Stimulated activated CD4-positive, alpha-beta T cell treated with anti-CD3 and anti-CD28 coated beads, Interleukin-1b, Interleukin-23, amount 100 ng/mL, for 1 hour (primary cell): ENCODE measurements at regions not wholly inside any gene's neighbourhood (a gene's known extent, or its start where the extent isn't known, plus 50 kb on each side); places are given as distances from the start of the nearest gene placed in this dataset.

Experiments used
- DNase-seq, 2 donors: peaks; one replicate each; pipeline ENCODE4 v3.0.0-alpha.2; 2020; ENCODE audit warnings: low read depth in 2 of 2

- no peak for DNase-seq
Measured at GRCh38 chr4:38311495-38312126, 351.4 kb downstream of the PTTG2 start.

- DNase-seq: no peak
Measured at GRCh38 chr4:38313175-38313574, 350.8 kb upstream of the KLF3 start.

- DNase-seq: no peak
Measured at GRCh38 chr4:38313999-38314561, 349.9 kb upstream of the KLF3 start.

- no peak for DNase-seq
Measured at GRCh38 chr4:38314663-38315062, 349.3 kb upstream of the KLF3 start.

DNA sequence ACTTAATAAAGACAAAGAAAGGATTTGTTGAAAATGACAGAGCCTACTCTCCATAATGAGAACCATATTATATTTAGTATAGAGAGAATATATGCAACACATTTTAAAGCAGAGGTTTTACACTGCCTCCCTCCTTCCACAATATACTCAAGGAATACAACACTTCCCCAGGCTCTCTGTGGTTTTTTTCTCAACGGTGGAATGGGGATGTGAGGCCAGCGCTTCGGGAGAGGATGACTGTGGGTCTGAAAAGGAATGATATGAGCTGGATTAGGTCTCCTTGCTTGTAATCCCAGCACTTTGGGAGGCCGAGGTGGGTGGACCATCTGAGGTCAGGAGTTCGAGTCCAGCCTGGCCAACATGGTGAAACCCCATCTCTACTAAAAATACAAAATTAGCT, 348.7 kb upstream of the KLF3 start:
- no peak for DNase-seq

DNA sequence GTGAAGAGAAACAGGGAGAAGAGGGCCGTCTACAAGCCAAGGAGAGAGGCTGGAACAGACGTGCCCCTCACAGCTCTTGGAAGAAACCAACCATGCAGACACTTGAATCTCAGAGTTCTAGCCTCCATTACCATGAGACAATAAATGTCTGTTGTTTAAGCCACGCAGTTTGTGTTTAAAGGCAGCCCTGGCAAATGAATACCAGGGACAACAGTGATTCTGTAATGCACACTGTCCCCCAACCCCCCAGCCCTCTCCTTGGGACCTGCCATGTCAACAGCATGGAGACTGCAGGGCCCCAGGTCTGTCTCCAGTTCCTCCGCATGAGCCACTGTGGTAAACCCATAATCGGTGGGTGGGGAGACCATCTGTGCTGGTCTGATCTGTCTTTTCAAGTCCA, 348.0 kb upstream of the KLF3 start:
- DNase-seq: no peak

DNA sequence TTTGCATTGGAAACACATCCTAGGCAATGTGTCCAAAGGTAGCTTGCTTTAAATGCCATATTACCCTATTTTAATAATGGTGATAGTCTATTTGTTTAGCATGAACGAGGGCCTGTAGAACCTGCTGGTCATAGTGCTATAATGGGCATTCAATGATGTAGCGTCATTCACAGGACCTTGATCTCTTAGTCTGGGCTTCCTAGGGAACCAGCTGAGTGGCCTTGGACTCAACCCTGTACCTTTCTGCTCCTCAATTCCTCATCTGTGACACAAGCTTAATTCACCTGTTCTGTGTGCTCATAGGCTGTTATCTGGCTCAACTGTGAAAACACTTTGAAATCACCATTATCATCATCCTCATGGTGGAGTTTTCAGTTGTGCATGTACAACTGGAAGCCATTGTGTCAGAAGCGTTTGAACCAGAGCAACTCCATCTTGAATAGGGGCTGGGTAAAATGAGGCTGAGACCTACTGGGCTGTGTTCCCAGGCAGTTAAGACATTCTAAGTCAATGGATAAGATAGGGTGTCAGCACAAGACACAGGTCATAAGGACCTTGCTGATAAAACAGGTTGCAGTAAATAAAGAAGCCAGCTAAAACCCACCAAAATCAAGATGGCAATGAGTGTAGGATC, 346.8 kb upstream of the KLF3 start:
- DNase-seq: no peak

GRCh38 chr4:38318737-38319455, 345.1 kb upstream of the KLF3 start:
- DNase-seq: peak; percentile 26 to 30

GRCh38 chr4:38319456-38320342, 344.3 kb upstream of the KLF3 start:
- DNase-seq: peak; percentile 81 to 97

DNA sequence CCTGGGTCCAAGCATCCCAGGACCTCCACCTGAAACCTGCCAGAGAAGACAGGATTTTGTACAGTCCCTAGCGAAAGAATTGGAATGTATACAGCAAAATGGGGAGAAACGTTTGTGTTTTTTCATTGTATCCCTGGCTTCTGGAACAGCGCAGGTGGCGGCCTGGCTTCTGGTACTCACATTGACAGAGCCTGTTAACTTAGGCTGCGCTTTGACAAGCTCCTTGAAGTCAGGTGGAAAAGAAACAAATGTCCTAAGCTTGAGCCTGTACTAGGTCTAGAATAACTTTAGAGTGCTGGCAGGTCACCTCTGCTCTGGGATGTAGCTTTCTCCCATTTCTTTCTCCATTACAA, 343.7 kb upstream of the KLF3 start:
- DNase-seq: no peak

GRCh38 chr4:38320833-38321232, 343.2 kb upstream of the KLF3 start:
- DNase-seq: no peak

GRCh38 chr4:38322714-38323113, 341.3 kb upstream of the KLF3 start:
- DNase-seq: no peak

DNA sequence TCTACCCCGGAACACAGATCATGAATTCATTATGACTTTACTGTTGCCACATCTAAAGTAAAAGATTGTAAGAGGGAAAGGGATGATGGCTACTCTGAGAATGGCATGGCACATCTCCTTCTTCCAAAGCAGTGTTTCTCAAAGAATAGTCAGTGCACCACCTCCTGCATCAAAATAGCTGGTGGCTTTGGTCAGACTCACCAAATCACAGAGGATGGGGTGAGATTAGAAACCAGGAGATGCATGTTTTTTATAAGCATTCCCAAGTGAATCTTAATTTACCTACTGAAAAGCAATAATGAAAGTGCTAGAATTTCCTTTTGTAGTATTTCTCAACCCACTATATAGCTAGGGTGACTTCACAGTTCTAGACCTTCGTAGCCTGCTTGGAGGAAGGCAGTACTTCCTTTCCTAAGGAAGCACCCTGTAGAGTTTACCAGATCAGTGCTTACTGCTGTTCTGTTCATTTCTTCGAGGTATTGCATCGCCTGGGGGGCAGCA, 340.8 kb upstream of the KLF3 start:
- DNase-seq: no peak

- DNase-seq: no peak
Measured at GRCh38 chr4:38324861-38325628, 339.0 kb upstream of the KLF3 start.

- DNase-seq: no peak
Measured at GRCh38 chr4:38325629-38325913, 338.4 kb upstream of the KLF3 start.

- DNase-seq: no peak
Measured at GRCh38 chr4:38326499-38326898, 337.5 kb upstream of the KLF3 start.

DNA sequence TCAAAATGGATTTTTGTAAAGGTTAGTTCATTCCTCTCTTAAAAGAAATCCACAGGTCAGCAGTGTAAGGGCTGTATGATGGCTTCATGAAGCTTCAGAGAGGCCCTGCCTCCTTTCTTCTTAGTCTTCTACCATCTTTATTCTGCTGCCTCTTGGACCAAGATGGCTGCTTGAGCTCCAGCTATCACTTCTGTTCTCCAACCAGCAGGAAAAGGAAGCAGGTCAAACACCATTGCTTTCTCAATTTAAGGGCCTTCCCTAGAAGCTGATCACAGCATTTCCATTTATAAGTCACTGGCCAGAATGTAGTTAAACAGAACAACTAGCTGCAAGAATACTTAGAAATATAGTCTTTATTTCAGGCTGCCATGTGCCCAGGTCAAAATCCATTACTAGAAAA, 336.8 kb upstream of the KLF3 start:
- DNase-seq: no peak

- DNase-seq: no peak
Measured at GRCh38 chr4:38328989-38329729, 334.8 kb upstream of the KLF3 start.

DNA sequence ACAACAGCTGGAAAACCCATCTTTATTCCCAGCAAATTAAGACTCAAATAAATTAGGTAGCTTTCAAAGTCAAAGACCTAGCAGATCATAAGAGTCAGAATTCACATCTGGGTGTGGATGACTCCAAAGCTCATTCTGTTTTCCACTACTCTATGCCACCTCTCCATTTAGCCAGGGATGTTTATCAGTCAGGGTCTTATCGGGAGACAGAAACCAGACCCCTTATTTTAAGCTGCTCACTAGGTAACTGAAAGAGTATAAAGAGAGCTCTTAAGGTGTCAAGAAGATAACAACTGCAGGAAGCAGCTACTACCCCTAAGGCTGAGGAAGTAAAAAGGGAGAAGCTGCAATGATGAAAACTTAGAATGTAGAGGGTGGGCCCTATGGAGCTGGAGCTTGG, 333.7 kb upstream of the KLF3 start:
- DNase-seq: no peak

GRCh38 chr4:38330936-38331335, 333.1 kb upstream of the KLF3 start:
- no peak for DNase-seq

- no peak for DNase-seq
Measured at GRCh38 chr4:38332699-38333098, 331.3 kb upstream of the KLF3 start.
